Spleen (tissue), 11 donors: ENCODE measurements at regions not wholly inside any gene's neighbourhood (a gene's known extent, or its start where the extent isn't known, plus 50 kb on each side); places are given as distances from the start of the nearest gene placed in this dataset.
"Not testable (repeated sequence)": the region's sequence is repeated elsewhere in the genome, so short reads cannot be mapped to it uniquely, and the experiment has no call there.

Source experiments
- DNase-seq: peaks from one replicate; pipeline ENCODE4 v3.0.0-alpha.2; 2020
- H3K27ac ChIP-seq, 8 donors: fragments of 200-600 bp; sonication (generic) in 7 of 8; 1 replicate in 4 of 8; 2 replicates in 4 of 8; pipeline versions ENCODE4 v1.5.0 to v1.8.0; 2016 to 2021; ENCODE audit warnings: inconsistent platforms in 4 of 8, mild to moderate bottlenecking in 4 of 8, moderate library complexity in 1 of 8
- H3K27me3 ChIP-seq, 7 donors: fragments of 200-600 bp; sonication (generic) in 6 of 7; replicated peaks in 1 of 7; 1 replicate in 4 of 7; 2 replicates in 3 of 7; pipeline versions ENCODE4 v1.5.0 to v1.8.0; 2016 to 2021; ENCODE audit warnings: inconsistent platforms in 3 of 7, mild to moderate bottlenecking in 1 of 7
- H3K36me3 ChIP-seq, 6 donors: fragments of 200-600 bp; sonication (generic) in 5 of 6; 1 replicate in 4 of 6; 2 replicates in 2 of 6; pipeline versions ENCODE4 v1.5.0 to v1.8.0; 2016 to 2021; ENCODE audit warnings: inconsistent platforms in 2 of 6
- H3K4me1 ChIP-seq, 6 donors: fragments of 200-600 bp; sonication (generic) in 5 of 6; 1 replicate in 3 of 6; 2 replicates in 3 of 6; pipeline versions ENCODE4 v1.5.0 to v1.8.0; 2016 to 2021; ENCODE audit warnings: inconsistent platforms in 3 of 6
- H3K4me3 ChIP-seq, 8 donors: fragments of 200-600 bp; sonication (generic) in 7 of 8; 1 replicate in 4 of 8; 2 replicates in 4 of 8; pipeline versions ENCODE4 v1.5.0 to v1.8.0; 2016 to 2021; ENCODE audit warnings: inconsistent platforms in 4 of 8, mild to moderate bottlenecking in 4 of 8, moderate library complexity in 2 of 8
- H3K9me3 ChIP-seq, 8 donors: fragments of 200-600 bp; sonication (generic) in 7 of 8; 1 replicate in 4 of 8; 2 replicates in 4 of 8; pipeline versions ENCODE4 v1.5.0 to v1.8.0; 2016 to 2021; ENCODE audit warnings: inconsistent platforms in 4 of 8
- CTCF ChIP-seq, 11 experiments: fragments of 200-600 bp in 7 of 11; fragments of 450-650 bp in 4 of 11; sonication (generic) in 4 of 11; IDR thresholded peaks in 8 of 11; conservative IDR thresholded peaks in 3 of 11; 1 replicate in 7 of 11; 2 replicates in 4 of 11; pipeline versions ENCODE4 v1.4.0 to v1.8.0; 2016 to 2021; ENCODE audit warnings: antibody characterized with exemption in 11 of 11, inconsistent platforms in 4 of 11, mild to moderate bottlenecking in 1 of 11
- POLR2A ChIP-seq, 3 donors: fragments of 450-650 bp; IDR thresholded peaks; one replicate each; pipeline ENCODE4 v1.5.1; 2017; ENCODE audit warnings: antibody characterized with exemption in 3 of 3, mild to moderate bottlenecking in 1 of 3
- POLR2AphosphoS5 ChIP-seq, 3 donors: sonication (generic); formaldehyde crosslinking; IDR thresholded peaks; one replicate each; pipeline ENCODE4 v1.5.1; 2017; ENCODE audit warnings: antibody characterized with exemption in 3 of 3
- WGBS, 5 donors: extraction: QIAGEN DNeasy Blood & Tissue Kit in 3 of 5; methylation state at CpG; one replicate each; pipeline versions ENCODE4 v1.1.5 to v1.1.7; 2013 to 2018; 5-methylcytosine and 5-hydroxymethylcytosine counted together
- intact Hi-C: fragments of 100-400 bp; cut with DNase I; formaldehyde crosslinking; loops from one replicate; pipeline ENCODE4 v1.15.0; 2023; ENCODE audit warnings: low total_unique reads
- donor health status: healthy with polysubstance abuse.
- donor health status: DM: no; HTN: no; CAD: no; lungs with moderate emphysema.
- donor health status: DM: no; HTN: no; CAD: no.
- donor health status: Bipolar disorder and iron deficiency.
- donor health status: healthy.
- donor health status: DM: no; HTN: no; CAD: no.
- donor health status: DM: yes; HTN: yes; CAD: no.

GRCh38 chrX:96480081-96480480 is 204.6 kb upstream of the DIAPH2 start:
- Histone ChIP-seq H3K27me3 (no peaks in the 10 kb centered on the region), H3K36me3 (no peaks in the 10 kb centered on the region), H3K4me3 (no peak overlapping the region), H3K9me3 (no peaks in the 10 kb centered on the region), H3K4me1 (no peaks in the 10 kb centered on the region), H3K27ac (no peak overlapping the region)
- no peak for TF ChIP-seq CTCF (IDR thresholded peaks at IDR 0.05 in 8 of 11, conservative IDR thresholded peaks at IDR 0.05 in 3 of 11)
- TF ChIP-seq POLR2AphosphoS5 (IDR thresholded peaks at IDR 0.05): no peak
- TF ChIP-seq POLR2A (IDR thresholded peaks at IDR 0.05): no peak
- DNase-seq: no peak
- intact Hi-C loops: no loop called here
- WGBS, 5 donors: 44 to 54% (median 53%) methylated on average over 5 of the region's 5 CpGs

- intact Hi-C loops: no loop called here
- DNase-seq: no peak
- no peaks in the 10 kb centered on the region for H3K27me3 ChIP-seq
- H3K4me3 ChIP-seq: no peak overlapping the region
- TF ChIP-seq CTCF (IDR thresholded peaks at IDR 0.05 in 8 of 11, conservative IDR thresholded peaks at IDR 0.05 in 3 of 11) (no peak), POLR2AphosphoS5 (IDR thresholded peaks at IDR 0.05) (no peak), POLR2A (IDR thresholded peaks at IDR 0.05) (no peak)
- no peaks in the 10 kb centered on the region for H3K36me3 ChIP-seq
- 82 to 94% (median 91%) methylated on average over 4 of the region's 4 CpGs for WGBS, 5 donors
- H3K27ac ChIP-seq: no peak overlapping the region
- no peaks in the 10 kb centered on the region for H3K9me3 ChIP-seq
- H3K4me1 ChIP-seq: no peaks in the 10 kb centered on the region
Measured at GRCh38 chrX:96481831-96482230, 202.8 kb upstream of the DIAPH2 start.

GRCh38 chrX:96483647-96484160 is 200.9 kb upstream of the DIAPH2 start:
- intact Hi-C loops: no loop called here
- Histone ChIP-seq H3K27ac (no peak overlapping the region), H3K27me3 (no peaks in the 10 kb centered on the region), H3K4me3 (no peak overlapping the region), H3K9me3 (no peaks in the 10 kb centered on the region), H3K4me1 (no peaks in the 10 kb centered on the region), H3K36me3 (no peaks in the 10 kb centered on the region)
- 66 to 96% (median 92%) methylated on average over 2 of the region's 2 CpGs for WGBS, 5 donors
- no peak for TF ChIP-seq POLR2A (IDR thresholded peaks at IDR 0.05)
- no peak for TF ChIP-seq POLR2AphosphoS5 (IDR thresholded peaks at IDR 0.05)
- no peak for TF ChIP-seq CTCF (IDR thresholded peaks at IDR 0.05 in 8 of 11, conservative IDR thresholded peaks at IDR 0.05 in 3 of 11)
- DNase-seq: no peak

- DNase-seq, intact Hi-C loops, H3K4me3 ChIP-seq, H3K36me3 ChIP-seq, H3K27ac ChIP-seq, H3K4me1 ChIP-seq, H3K27me3 ChIP-seq, H3K9me3 ChIP-seq: not testable (repeated sequence)
- 88 to 100% (median 94%) methylated on average over 2 to 11 of the region's 11 CpGs for WGBS, 5 donors
Measured at GRCh38 chrX:96486687-96487086, 198.0 kb upstream of the DIAPH2 start.

- TF ChIP-seq POLR2A (IDR thresholded peaks at IDR 0.05): no peak
- no peak for TF ChIP-seq CTCF (IDR thresholded peaks at IDR 0.05 in 8 of 11, conservative IDR thresholded peaks at IDR 0.05 in 3 of 11)
- TF ChIP-seq POLR2AphosphoS5 (IDR thresholded peaks at IDR 0.05): no peak
- WGBS, 5 donors: 27 to 75% (median 52%) methylated on average over 2 of the region's 2 CpGs
- no peaks in the 10 kb centered on the region for H3K4me1 ChIP-seq
- H3K27me3 ChIP-seq: no peaks in the 10 kb centered on the region
- H3K36me3 ChIP-seq: no peaks in the 10 kb centered on the region
- no peak for DNase-seq
- H3K9me3 ChIP-seq: no peaks in the 10 kb centered on the region
- H3K4me3 ChIP-seq: no peak overlapping the region
- intact Hi-C loops: no loop called here
- H3K27ac ChIP-seq: no peak overlapping the region
Measured at GRCh38 chrX:96502507-96502906, 182.1 kb upstream of the DIAPH2 start.

GRCh38 chrX:96529386-96529785 is 155.3 kb upstream of the DIAPH2 start:
- H3K4me1 ChIP-seq, intact Hi-C loops, H3K36me3 ChIP-seq, H3K27ac ChIP-seq, H3K9me3 ChIP-seq, H3K27me3 ChIP-seq, H3K4me3 ChIP-seq, DNase-seq: not testable (repeated sequence)
- WGBS, 5 donors: 69 to 100% (median 79%) methylated on average over 2 of the region's 2 CpGs
